Cardiac muscle cell (in vitro differentiated cells and primary cell): ENCODE measurements at regions not wholly inside any gene's neighbourhood (a gene's known extent, or its start where the extent isn't known, plus 50 kb on each side); places are given as distances from the start of the nearest gene placed in this dataset.

Experiments
- DNase-seq, 2 donors: peaks; one replicate each; pipeline versions ENCODE4 v3.0.0 to v3.0.0-alpha.2; 2010 to 2017; ENCODE audit warnings: low read depth in 1 of 2, low spot score in 1 of 2
- H3K27ac ChIP-seq: fragments of 200-600 bp; sonication (generic); 2 replicates; pipeline ENCODE4 v1.5.1; 2016
- H3K27me3 ChIP-seq: fragments of 200-600 bp; sonication (generic); 2 replicates; pipeline ENCODE4 v1.6.0; 2016; ENCODE audit warnings: control low read depth
- H3K36me3 ChIP-seq: fragments of 200-600 bp; sonication (generic); 2 replicates; pipeline ENCODE4 v1.5.1; 2016; ENCODE audit warnings: control low read depth
- H3K4me1 ChIP-seq: fragments of 200-600 bp; sonication (generic); 2 replicates; pipeline ENCODE4 v1.8.1; 2017; ENCODE audit warnings: low read depth, mild to moderate bottlenecking, mixed run types
- H3K4me3 ChIP-seq: fragments of 200-600 bp; sonication (generic); 2 replicates; pipeline ENCODE4 v1.5.1; 2016; ENCODE audit warnings: mild to moderate bottlenecking
- H3K9me3 ChIP-seq: fragments of 200-600 bp; sonication (generic); 2 replicates; pipeline ENCODE4 v1.5.1; 2017; ENCODE audit warnings: low read depth, mild to moderate bottlenecking, control low read depth
- CTCF ChIP-seq: IDR thresholded peaks from 2 replicates; pipeline ENCODE4 v1.5.1; 2012; ENCODE audit warnings: low read depth, mild to moderate bottlenecking, low read length

- H3K27ac ChIP-seq: no peak overlapping the region
- DNase-seq: no peak
- no peaks in the 10 kb centered on the region for H3K9me3 ChIP-seq
- no peaks in the 10 kb centered on the region for H3K36me3 ChIP-seq
- peaks cover 3% of the 10 kb centered on the region for H3K27me3 ChIP-seq
- H3K4me3 ChIP-seq: no peak overlapping the region
- no peak for TF ChIP-seq CTCF
- H3K4me1 ChIP-seq: no peaks in the 10 kb centered on the region
These were observed 158.6 kb upstream of the CCND2 start for GRCh38 chr12:4114986-4115385.

- Histone ChIP-seq H3K9me3 (no peaks in the 10 kb centered on the region), H3K4me1 (no peaks in the 10 kb centered on the region), H3K4me3 (no peak overlapping the region), H3K27me3 (peaks cover 3% of the 10 kb centered on the region), H3K27ac (no peak overlapping the region), H3K36me3 (no peaks in the 10 kb centered on the region)
- no peak for TF ChIP-seq CTCF
- DNase-seq: no peak
These were observed 160.7 kb upstream of the CCND2 start for GRCh38 chr12:4112734-4113325.

- no peak for TF ChIP-seq CTCF
- no peaks in the 10 kb centered on the region for H3K9me3 ChIP-seq
- no peak overlapping the region for H3K27ac ChIP-seq
- H3K4me1 ChIP-seq: no peaks in the 10 kb centered on the region
- H3K4me3 ChIP-seq: no peak overlapping the region
- DNase-seq: no peak
- peaks cover 3% of the 10 kb centered on the region for H3K27me3 ChIP-seq
- no peaks in the 10 kb centered on the region for H3K36me3 ChIP-seq
These were observed 161.3 kb upstream of the CCND2 start for GRCh38 chr12:4112290-4112689.

GRCh38 chr12:4111010-4111409, 162.6 kb upstream of the CCND2 start:
- Histone ChIP-seq H3K4me3 (no peak overlapping the region), H3K4me1 (no peaks in the 10 kb centered on the region), H3K27me3 (no peaks in the 10 kb centered on the region), H3K36me3 (no peaks in the 10 kb centered on the region), H3K9me3 (no peaks in the 10 kb centered on the region), H3K27ac (no peak overlapping the region)
- no peak for TF ChIP-seq CTCF
- no peak for DNase-seq

GRCh38 chr12:4109826-4110225, 163.7 kb upstream of the CCND2 start:
- Histone ChIP-seq H3K4me3 (no peak overlapping the region), H3K9me3 (no peaks in the 10 kb centered on the region), H3K27ac (no peak overlapping the region), H3K4me1 (no peaks in the 10 kb centered on the region), H3K27me3 (no peaks in the 10 kb centered on the region), H3K36me3 (no peaks in the 10 kb centered on the region)
- no peak for DNase-seq
- no peak for TF ChIP-seq CTCF

GRCh38 chr12:4108803-4109345, 164.7 kb upstream of the CCND2 start:
- no peaks in the 10 kb centered on the region for H3K36me3 ChIP-seq
- H3K27ac ChIP-seq: no peak overlapping the region
- no peak overlapping the region for H3K4me3 ChIP-seq
- no peaks in the 10 kb centered on the region for H3K9me3 ChIP-seq
- no peaks in the 10 kb centered on the region for H3K27me3 ChIP-seq
- no peak for DNase-seq
- no peak for TF ChIP-seq CTCF
- no peaks in the 10 kb centered on the region for H3K4me1 ChIP-seq
